ENCODE measurements at regions not wholly inside any gene's neighbourhood (a gene's known extent, or its start where the extent isn't known, plus 50 kb on each side); places are given as distances from the start of the nearest gene placed in this dataset.

- ATAC-seq, result no peak
- Histone ChIP-seq H3K9me3 (no peaks in the 10 kb centered on the region), H3K36me3 (no peaks in the 10 kb centered on the region), H3K4me3 (no peak overlapping the region), H3K27me3 (ENCODE audit: low read depth) (no peaks in the 10 kb centered on the region), H3K27ac (no peak overlapping the region), H3K4me1 (no peaks in the 10 kb centered on the region)
- no peak for DNase-seq
- TF ChIP-seq CTCF (IDR thresholded peaks at IDR 0.05), result no peak
- intact Hi-C loops (cut with DNase I), result no loop called here
Observed at GRCh38 chr13:61994174-61994573, 578.5 kb upstream of the PCDH20 start.

- intact Hi-C loops (cut with DNase I), result no loop called here
- no peaks in the 10 kb centered on the region for H3K4me1 ChIP-seq
- ATAC-seq, result no peak
- no peaks in the 10 kb centered on the region for H3K36me3 ChIP-seq
- H3K4me3 ChIP-seq, result no peak overlapping the region
- no peaks in the 10 kb centered on the region for H3K9me3 ChIP-seq
- no peak for DNase-seq
- no peak for TF ChIP-seq CTCF (IDR thresholded peaks at IDR 0.05)
- H3K27me3 ChIP-seq (ENCODE audit: low read depth), result no peaks in the 10 kb centered on the region
- H3K27ac ChIP-seq, result no peak overlapping the region
Observed at GRCh38 chr13:61989978-61990377, 574.3 kb upstream of the PCDH20 start.

- no peaks in the 10 kb centered on the region for H3K27me3 ChIP-seq (ENCODE audit: low read depth)
- no peaks in the 10 kb centered on the region for H3K9me3 ChIP-seq
- no peak for DNase-seq
- no peak overlapping the region for H3K4me3 ChIP-seq
- no peak for TF ChIP-seq CTCF (IDR thresholded peaks at IDR 0.05)
- ATAC-seq, result no peak
- H3K36me3 ChIP-seq, result no peaks in the 10 kb centered on the region
- no peaks in the 10 kb centered on the region for H3K4me1 ChIP-seq
- no peak overlapping the region for H3K27ac ChIP-seq
- intact Hi-C loops (cut with DNase I), result no loop called here
Observed at GRCh38 chr13:61988810-61989209, 573.2 kb upstream of the PCDH20 start.

GRCh38 chr13:61975001-61975400, 559.4 kb upstream of the PCDH20 start:
- intact Hi-C loops (cut with DNase I), result no loop called here
- ATAC-seq (no peak), DNase-seq (no peak)
- H3K9me3 ChIP-seq, result no peaks in the 10 kb centered on the region
- H3K4me1 ChIP-seq, result no peaks in the 10 kb centered on the region
- H3K27me3 ChIP-seq (ENCODE audit: low read depth), result no peaks in the 10 kb centered on the region
- H3K4me3 ChIP-seq, result no peak overlapping the region
- no peaks in the 10 kb centered on the region for H3K36me3 ChIP-seq
- H3K27ac ChIP-seq, result no peak overlapping the region
- TF ChIP-seq CTCF (IDR thresholded peaks at IDR 0.05), result no peak

GRCh38 chr13:61965756-61966155, 550.1 kb upstream of the PCDH20 start:
- no peak for TF ChIP-seq CTCF (IDR thresholded peaks at IDR 0.05)
- Histone ChIP-seq H3K27me3 (ENCODE audit: low read depth) (no peaks in the 10 kb centered on the region), H3K9me3 (no peaks in the 10 kb centered on the region), H3K4me1 (no peaks in the 10 kb centered on the region), H3K27ac (no peak overlapping the region), H3K4me3 (no peak overlapping the region), H3K36me3 (no peaks in the 10 kb centered on the region)
- intact Hi-C loops (cut with DNase I), result no loop called here
- DNase-seq, result no peak
- no peak for ATAC-seq

GRCh38 chr13:61960981-61961380, 545.3 kb upstream of the PCDH20 start:
- intact Hi-C loops (cut with DNase I), result no loop called here
- H3K4me3 ChIP-seq, result no peak overlapping the region
- DNase-seq (no peak), ATAC-seq (no peak)
- H3K36me3 ChIP-seq, result no peaks in the 10 kb centered on the region
- H3K27ac ChIP-seq, result no peak overlapping the region
- no peak for TF ChIP-seq CTCF (IDR thresholded peaks at IDR 0.05)
- H3K4me1 ChIP-seq, result no peaks in the 10 kb centered on the region
- no peaks in the 10 kb centered on the region for H3K9me3 ChIP-seq
- H3K27me3 ChIP-seq (ENCODE audit: low read depth), result no peaks in the 10 kb centered on the region

Data from lower lobe of right lung (tissue), 2 donors.